ENCODE measurements at regions not wholly inside any gene's neighbourhood (a gene's known extent, or its start where the extent isn't known, plus 50 kb on each side); places are given as distances from the start of the nearest gene placed in this dataset.

DNA sequence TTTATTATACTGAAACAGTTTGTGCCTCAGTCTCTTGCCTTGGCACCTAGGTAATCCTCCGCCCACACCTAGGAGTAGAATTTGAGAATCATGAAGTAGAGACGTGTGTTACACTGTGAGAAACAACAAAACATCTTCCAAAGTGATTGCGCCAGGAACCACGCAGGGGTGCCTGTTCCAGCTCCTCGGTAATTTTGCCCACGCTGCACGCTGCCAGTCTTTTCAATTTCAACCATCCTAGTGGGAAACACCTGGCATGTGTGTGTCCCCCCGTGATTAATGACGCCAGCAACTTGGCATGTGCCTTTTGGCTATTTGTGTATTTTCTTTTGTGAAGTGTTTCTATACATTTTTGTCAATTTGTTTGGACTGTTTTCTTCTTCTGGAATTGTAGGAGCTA, 919.1 kb downstream of the BRD1 start:
- DNase-seq (ENCODE audit: low spot score), result no peak

DNA sequence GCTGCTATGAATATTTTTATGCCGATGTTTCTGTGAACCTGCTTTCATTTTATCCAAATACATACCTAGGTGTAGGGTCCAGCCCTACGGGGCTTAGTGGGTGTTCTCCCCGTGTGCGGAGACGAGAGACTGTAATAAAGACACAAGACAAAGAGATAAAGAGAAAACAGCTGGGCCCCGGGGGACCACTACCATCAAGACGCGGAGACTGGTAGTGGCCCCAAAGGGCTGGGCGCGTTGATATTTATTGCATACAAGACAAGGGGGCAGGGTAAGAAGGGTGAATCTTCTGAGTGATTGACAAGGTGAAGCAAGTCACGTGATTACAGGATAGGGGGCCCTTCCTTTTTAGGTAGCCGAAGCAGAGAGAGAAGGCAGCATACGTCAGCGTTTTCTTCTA, 920.1 kb downstream of the BRD1 start:
- no peak for DNase-seq (ENCODE audit: low spot score)

DNA sequence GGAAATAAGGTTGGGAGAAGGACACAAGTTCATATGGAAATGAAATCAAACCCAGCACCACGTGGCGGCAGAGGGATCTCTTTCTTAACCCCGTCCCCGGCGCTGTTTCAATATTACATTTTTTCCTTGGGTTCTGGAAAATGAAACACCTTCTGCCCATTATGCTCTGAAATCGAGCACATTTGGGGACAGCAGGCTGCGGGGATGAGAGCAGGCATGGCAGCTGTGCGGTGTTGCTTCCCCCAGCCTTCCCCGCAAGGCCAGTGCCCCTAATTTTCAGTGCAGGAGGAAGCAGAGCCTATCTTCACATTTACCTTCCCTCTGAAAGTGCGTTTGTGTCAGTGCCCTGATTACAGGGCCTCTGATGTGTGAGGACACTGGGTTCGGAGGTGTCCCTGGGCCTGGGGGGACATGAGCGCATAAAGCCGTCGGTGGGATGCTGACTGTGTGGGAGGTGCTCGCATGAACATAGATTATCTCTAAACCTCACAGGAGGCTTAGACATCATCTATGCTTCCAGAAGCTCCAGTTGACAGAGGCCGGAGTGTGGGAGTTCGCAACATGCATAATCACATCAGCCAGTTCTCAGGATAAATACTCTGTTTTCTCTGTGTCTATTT, 921.3 kb downstream of the BRD1 start:
- DNase-seq (ENCODE audit: low spot score), result no peak

DNA sequence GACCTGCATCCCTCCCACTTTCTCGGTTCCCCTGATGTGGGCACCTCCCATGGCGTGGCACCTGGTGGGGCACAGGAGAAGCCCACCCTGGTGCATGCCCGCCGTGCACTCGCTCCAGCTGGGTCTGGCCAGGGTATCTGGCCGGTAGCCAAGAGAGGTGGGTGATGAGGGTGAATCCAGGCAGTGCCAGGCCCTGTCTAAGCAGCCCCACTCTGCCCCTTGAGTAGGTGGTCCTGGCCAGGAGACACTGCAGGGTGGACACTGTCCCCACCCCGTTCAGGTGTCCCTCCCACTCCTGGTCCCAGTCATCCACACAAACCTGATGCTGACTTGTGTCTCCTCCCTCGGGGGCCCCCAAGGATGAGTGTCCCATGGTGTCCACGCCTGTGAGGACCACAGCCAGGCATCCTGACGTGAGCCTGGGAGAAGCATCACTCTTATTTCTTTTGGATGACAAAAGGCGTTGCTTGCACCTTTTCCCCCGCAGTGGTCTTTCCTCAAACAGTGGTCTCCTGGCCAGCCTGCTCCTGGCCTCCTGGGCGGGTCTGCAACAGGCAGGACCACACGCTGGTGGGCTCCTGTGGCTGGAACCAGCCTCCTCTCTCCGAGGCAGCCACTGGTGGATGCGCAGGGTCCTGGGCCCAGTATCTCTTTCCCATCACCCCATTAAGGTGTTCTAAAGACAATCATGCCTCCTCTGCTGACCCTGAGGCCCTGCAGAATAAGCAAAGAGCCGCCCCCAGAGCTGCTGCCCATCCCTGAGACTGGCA, 922.3 kb downstream of the BRD1 start:
- DNase-seq (ENCODE audit: low spot score), result no peak

DNA sequence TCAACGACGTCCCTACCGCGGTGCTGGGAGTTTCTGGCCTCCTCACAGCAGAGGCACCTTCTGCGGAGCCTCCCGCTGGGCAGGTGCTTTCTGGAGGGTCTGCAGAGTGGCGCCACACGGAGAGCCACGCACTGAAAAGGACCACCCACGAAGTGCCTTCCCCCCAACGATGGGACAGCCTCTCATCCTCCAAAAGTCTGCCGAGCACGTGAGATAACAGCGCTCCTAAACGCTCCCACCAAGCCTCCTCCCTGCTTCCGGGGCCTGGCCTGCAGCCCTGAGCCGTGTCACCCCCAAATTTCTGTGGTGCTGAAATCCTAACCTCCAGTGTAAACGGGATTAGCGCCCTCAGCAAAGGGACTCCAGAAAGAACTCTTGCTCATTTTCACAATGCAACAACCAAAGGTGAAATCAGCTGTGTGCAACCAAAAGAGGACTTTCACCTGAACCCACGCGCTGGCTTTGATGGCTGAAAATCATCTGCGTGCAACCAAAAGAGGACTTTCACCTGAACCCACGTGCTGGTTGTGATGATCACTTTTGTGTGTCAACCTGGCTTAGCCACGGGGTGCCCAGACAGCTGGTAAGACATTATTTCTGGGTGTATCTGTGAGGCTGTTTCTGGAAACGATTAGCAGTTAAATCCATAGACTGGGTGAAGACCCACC, 924.6 kb downstream of the BRD1 start:
- no peak for DNase-seq (ENCODE audit: low spot score)

DNA sequence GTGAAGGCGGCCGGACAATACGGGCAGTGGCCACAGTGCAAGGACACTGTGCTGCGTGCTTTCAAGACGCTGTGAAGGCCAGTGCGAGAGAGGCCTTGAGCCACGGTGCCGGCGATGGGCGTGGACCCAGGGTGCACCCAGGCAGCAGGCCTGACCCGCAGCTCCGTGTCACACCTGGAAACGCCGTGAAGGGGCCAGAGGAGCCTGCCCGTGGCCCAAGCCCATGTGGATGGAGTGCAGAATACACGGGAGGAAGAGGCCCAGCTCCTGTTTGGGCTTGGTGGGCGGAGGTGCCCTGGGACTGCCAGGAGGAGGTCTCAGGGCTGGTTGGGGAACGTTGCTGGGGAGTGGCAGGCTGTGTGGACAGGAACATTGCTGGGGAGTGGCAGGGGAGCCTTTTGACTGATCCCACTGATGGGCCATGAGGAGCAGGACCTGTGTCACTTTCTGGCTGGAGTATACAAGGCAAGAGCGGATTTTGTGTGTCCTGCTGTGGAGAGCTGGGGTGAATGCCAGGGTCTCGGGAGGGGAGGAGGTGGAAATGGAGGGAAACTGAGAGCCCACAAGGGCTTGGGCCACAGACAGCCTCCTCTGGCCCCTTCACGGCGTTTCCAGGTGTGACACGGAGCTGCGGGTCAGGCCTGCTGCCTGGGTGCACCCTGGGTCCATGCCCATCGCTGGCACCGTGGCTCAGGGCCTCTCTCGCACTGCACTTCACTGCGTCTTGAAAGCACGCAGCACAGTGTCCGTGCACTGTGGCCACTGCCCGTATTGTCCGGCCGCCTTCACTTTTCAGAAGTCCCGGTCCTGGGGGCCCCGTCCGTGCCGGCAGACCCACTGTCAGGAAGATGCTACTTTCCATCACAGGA, 925.4 kb downstream of the BRD1 start:
- no peak for DNase-seq (ENCODE audit: low spot score)

DNA sequence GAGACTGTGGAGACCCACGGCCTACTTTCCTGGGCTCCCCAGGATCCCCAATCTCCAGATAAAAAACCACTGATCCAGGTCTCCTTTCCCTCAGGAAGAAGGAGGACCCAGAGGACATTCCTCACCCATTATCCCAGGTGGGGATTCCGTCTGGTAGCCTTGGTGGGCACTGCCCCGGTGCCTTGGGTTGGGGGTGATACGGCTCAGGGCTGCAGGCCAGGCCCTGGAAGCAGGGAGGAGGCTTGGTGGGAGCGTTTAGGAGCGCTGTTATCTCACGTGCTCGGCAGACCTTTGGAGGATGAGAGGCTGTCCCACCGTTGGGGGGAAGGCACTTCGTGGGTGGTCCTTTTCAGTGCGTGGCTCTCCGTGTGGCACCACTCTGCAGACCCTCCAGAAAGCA, 926.3 kb downstream of the BRD1 start:
- DNase-seq (ENCODE audit: low spot score), result no peak

DNA sequence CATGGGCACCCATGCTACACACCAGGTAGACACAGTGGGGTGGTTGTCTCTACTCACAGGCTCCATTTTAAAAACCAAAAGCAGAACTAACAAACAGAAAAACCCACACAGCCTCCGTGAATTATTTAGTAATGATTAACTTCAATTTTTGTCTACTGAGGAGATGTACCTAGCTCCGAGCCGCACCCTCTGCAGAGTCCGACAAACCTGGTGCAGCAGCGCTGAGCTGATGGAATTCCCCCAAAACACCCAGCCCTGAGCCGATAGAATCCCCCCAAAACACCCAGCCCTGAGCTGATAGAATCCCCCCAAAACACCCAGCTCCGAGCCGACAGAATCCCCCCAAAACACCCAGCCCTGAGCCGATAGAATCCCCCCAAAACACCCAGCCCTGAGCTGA, 927.0 kb downstream of the BRD1 start:
- no peak for DNase-seq (ENCODE audit: low spot score)

DNA sequence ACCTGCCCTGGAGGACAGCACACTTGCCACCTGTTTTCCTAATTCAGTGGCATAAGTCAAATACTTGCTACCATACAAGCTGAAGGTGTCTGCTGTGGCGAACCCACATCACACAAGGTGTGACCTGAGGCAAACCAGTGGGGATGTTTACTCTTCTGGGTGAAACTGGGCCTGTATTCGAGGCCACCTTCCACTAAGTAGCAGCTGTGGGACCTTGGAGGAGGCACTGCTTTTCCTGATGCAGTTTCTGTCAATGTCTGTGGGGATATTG, 927.4 kb downstream of the BRD1 start:
- no peak for DNase-seq (ENCODE audit: low spot score)

DNA sequence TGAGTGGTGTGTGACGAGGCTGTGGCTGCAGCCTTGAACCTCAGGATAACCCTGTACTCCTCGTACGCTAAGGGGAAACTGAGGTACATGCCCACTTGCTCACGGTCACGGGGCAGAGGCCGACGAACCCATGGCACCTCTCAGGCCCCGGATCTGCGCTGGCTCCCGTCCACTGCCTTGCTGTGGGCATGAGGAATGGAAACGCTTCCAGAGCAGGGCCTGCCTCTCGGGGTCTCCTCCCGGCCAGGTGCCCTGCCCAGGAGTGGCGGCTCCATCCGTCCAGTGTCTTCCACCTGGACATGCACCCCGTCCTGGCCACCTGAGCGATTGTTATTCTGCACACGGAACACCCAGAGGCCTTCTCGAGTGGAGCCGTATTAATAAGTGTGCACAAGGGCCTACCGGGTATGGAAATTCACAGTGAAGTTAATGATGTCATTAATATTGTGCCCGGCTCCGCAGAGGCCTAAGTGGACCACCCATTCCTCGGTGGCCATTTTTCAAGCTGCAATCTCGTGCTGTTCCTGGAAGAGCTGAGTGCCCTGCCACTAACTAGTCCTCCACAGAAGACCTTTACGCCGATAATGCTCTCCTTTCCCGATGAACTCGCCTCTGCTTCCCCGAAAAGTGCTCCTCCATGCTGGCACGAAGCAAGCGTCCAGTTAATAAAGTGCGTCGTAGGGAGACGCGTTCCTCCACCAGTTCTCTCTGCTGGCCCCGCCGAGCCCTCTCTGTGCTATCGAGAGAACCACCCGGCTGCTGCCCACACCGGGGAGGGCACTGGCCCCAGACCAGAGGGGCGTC, 927.9 kb downstream of the BRD1 start:
- no peak for DNase-seq (ENCODE audit: low spot score)

DNA sequence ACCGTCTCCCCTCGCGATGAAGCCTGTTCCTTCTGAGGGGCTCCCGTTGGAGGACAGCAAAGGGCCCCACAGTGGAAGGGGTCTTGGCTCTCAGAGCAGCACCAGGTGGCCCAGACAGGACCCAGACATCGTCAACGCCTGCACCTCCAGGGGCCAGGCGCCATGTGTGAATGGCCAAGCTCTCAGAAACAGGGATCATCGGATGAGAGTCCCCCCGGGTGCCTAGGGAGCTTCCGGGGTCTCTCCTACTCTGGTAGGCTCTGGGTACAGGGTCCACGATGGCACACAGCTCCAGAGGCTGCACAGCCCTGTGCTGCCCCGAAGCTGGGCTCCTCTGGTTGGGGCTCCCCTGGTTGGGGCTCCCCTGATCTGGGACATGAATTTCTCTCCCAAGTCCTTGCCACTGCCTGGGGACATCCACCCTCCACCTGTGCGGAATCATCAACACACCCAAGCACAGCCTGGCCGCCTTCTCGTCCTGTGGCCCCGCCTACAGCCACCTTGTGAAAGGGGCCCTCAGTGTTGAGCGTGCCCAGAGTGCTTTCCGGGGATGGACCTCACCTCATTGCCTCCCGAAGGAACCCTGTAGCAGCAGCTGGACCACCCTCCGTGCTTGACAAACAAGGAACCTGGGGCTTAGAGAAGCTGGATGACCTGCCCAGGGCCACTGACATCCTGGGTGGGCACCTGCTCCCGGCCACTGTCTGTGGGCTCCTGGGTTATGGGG, 929.0 kb downstream of the BRD1 start:
- no peak for DNase-seq (ENCODE audit: low spot score)

DNA sequence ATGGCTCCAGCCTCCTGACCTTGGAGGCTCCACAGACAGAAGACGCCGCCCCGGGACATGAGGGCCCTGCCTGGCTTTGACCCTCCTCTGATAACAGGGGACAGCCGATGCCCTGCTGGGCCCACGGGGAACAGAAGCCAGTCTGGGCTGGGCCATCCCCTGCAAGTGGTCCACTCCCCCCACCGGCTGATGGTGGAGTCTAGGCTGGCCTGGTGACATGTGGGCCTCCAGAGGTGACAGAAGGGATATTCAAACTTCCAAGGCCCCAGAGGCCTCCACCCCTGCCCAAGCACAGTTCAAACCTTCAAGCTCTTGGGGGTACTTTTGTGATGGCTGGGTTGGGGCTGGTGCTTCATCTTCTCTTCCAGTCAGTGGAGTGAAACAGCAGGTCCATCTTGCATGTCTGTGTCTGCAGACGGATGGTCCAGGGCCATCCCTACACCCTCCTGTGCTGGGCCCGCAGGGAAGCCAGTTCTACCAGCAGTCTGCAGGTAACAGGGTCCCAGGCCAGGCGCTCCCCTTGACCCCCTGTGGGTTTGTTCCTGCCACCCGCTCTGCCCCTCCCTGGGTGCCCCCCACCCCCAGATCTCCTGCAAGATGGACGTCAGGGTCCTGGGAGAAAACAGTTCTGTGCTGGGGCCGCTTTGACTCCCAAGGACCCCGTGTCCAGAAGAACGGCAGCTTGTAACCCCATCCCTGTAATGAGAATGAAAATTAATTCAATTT, 929.9 kb downstream of the BRD1 start:
- no peak for DNase-seq (ENCODE audit: low spot score)

DNA sequence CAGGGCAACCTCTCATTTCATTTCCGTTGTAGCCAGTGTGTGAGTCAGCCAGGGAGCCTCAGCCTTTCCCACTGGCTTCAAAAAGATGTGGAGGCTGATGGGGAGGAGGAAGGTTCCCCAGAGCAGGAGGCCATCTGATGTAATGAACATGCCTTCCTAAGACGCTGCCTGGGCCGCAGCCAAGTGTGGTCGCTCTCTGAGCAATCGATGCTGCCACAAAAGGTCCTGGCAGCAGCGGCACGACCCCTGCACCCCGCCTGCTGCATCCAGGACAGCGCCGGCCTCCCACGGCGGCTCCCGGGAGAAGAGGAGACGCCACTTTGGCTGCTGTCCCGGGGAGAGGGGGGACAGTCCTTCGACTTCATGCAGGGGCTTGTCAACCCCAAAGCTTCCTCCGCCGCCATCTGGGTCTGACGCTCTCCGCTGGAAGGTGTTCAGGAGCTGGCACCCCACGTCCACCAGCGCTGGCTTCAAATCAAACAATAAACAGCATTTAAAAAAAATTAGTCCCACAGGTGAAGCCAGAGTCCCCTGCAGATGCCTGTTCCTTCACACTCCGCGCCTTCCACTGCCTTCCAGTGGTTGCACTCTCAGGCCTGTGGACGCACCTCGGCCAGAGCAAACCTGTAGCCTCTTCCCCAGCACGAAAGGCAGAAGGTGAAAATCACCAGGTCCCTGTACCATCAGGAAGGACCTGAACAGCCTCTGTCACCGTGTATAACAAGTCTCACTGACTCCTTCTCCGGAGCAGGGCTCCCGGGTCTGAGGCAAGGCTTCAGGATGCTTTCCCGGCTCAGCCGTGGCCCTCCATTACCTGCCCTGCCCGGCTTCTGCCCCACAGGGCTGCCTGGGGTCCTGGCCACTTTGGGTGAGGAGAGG, 930.7 kb downstream of the BRD1 start:
- DNase-seq (ENCODE audit: low spot score), result no peak

DNA sequence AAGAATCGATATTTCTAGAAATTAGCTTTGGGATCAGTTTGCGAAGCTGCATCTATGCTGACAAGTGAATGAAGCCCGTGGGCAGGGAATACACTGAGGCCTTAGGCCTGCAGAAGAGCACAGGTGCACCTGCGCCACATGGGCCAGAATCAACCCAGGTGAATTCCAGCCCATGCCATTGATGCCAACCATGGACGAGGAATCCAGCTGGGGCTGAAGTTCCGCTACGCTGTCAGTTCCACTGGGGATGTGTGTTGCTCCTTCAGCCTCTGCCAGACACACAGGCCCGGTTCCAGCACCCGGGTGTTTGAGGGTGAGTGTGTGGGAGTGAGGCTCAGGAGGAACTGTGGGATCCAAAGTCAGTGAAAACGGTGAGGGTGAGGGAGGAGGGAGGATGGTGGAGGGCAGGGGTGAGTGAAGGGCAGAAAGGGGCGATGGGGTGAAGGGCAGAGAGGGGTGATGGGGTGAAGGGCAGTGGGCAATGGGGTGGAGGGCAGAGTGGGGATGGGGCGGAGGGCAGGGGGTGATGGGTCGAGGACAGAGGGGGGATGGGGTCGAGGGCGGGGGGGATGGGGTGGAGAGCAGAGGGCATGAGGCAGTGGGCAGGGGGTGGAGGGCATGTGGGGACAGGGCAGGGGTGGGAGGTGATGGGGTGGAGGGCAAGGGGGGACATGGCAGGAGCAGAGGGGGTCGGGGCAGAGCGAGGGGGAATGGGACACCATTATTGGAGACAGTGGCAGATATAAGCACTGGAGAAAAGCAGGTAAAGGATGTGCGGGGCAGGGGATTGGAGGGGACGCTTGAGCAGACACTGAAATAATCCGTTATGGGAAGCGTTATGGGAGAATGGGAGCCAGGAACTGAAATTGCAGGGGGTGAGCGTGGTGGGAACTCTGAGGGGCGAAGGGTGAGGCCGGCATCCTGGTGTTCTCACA, 931.6 kb downstream of the BRD1 start:
- no peak for DNase-seq (ENCODE audit: low spot score)

DNA sequence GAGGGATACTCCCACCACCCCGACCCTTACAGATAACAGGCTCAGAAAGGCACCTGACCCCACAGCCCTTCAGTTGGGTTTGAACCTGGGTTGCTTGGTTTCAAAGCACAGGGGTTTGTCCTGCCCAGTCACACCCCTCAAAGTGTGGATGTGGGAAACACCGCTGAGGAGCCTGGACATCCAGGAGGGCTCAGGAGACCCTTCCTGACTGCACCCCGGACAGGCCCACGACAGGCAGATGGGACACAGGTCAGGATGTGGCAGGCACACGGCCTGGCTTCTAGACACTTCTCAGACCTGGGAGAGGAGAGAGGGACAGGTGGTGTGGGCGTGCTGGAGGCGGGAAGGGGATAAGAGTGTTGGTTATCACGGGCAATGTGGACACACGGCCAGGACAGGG, 932.3 kb downstream of the BRD1 start:
- no peak for DNase-seq (ENCODE audit: low spot score)

DNA sequence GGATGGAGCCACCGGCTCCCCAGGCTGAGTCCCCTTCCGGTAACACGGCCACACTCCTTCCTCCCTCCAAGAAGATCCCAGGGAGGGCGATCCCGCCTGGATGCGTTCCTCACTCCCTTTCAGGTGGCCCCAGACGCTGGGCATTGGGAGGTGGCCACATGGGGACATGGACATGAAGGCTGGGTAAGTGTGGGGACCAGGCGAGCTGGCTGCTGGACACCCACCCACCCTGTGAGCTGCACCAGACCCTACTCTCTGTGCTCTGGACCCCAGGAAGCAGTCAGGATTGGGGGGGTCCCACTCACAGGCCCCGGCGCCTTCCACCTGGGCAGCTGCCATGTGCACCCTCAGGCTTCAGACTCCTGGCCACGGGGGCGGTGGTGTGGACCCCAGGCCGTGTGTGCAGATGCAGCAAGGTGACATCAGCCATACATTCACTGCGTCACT, 932.8 kb downstream of the BRD1 start:
- DNase-seq (ENCODE audit: low spot score), result no peak

DNA sequence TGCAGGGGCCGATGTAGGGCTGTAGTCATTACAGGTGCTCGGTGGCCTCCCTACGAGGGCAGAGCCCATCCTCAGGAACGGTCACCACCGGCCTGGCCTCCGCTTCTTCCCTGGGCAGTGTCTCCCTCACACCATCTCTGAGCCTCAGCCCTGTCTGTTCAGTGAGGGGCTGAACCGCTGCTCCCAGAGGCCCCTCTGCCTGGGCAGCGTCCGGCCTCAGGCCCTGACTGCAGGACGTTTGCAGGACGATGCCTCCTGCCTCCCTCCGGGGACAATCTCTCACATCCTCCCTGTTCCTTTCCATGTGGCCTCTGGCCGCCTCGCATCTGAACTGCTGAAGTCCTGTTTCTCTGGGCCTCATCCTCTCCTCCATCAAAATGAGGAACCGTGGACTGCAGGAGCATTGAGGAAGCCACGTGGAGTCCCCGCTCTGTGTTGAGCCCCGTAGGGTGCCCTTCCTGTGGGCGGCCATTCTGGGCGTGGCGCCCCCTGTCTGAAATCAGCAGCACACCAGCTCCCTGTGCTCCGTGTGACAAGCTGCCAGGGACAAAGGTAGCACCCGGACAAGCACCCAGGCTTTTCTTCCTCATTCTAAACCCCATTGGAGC, 933.5 kb downstream of the BRD1 start:
- no peak for DNase-seq (ENCODE audit: low spot score)
